ENCODE measurements at regions not wholly inside any gene's neighbourhood (a gene's known extent, or its start where the extent isn't known, plus 50 kb on each side); places are given as distances from the start of the nearest gene placed in this dataset.

- CTCF ChIA-PET: no interaction called here
- TF ChIP-seq POLR2AphosphoS5 (IDR thresholded peaks at IDR 0.05; ENCODE audit: low read depth, low read length) (no peak), TCF7L2 (IDR thresholded peaks at IDR 0.05; ENCODE audit: low read depth, low read length) (no peak), REST (IDR thresholded peaks at IDR 0.05; ENCODE audit: insufficient read depth in 1 of 2, low read depth in 2 of 2, low read length in 1 of 2) (no peak), CTCF (IDR thresholded peaks at IDR 0.05) (no peak)
- Histone ChIP-seq H3K4me3 (ENCODE audit: low read depth in 2 of 2, low read length in 2 of 2) (no peak overlapping the region), H3K4me1 (ENCODE audit: control insufficient read depth, insufficient read depth, low read length) (no peaks in the 10 kb centered on the region), H3K27me3 (ENCODE audit: control insufficient read depth, insufficient read depth, low read length) (no peaks in the 10 kb centered on the region; the same call in 1 of the 2 replicates), H3K9me3 (ENCODE audit: control insufficient read depth, insufficient read depth, low read depth, low read length) (no peaks in the 10 kb centered on the region), H3K27ac (ENCODE audit: low read length) (no peak overlapping the region), H3K36me3 (ENCODE audit: control insufficient read depth, insufficient read depth, low read length) (no peaks in the 10 kb centered on the region)
- DNase-seq (ENCODE audit: low read depth, low spot score) (no peak), ATAC-seq (no peak)
- POLR2A ChIA-PET: no interaction called here
- in situ Hi-C loops (cut with HindIII; ENCODE audit: low pct_unique_long_range_greater_than_20kb, low sequenced_read_pairs): no loop called here
- no TSS peak for BruUV-seq (replicated peaks)
- intact Hi-C loops (cut with micrococcal nuclease; ENCODE audit: unreplicated experiment): no loop called here
These were observed 50.2 kb upstream of the SHISA3 start for GRCh38 chr4:42347076-42347475.

Measured in Panc1 (cell line).